ENCODE measurements at regions not wholly inside any gene's neighbourhood (a gene's known extent, or its start where the extent isn't known, plus 50 kb on each side); places are given as distances from the start of the nearest gene placed in this dataset.

DNA sequence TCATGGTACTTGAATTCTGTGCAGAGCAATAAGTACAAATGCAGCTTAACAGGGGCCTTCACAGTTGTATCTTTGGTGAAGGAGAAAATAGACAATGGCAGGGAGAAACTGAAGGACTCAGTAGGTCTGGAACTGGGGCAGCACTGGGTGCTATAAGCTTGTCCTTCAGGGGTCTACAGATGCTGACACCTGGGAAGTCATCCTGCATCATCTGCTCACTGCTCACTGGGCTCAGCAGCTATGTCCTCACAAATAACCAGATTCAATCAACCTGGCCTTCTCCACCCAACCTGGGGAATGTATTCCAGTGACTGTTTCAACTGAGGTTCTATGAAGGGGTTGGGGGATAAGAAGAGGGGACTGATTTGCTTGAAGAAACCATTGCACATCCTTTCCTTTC, 117.0 kb downstream of the ZNF280B start:
- no peak for TF ChIP-seq PPARA (CRISPR knock-in tag; IDR thresholded peaks at IDR 0.05; ENCODE audit: borderline replicate concordance)
- TF ChIP-seq CSRNP3 (CRISPR knock-in tag; IDR thresholded peaks at IDR 0.05), result no peak
- TF ChIP-seq ZNF70 (CRISPR knock-in tag; IDR thresholded peaks at IDR 0.05), result no peak
- no peak for ATAC-seq

GRCh38 chr22:22392131-22392530, 116.4 kb downstream of the ZNF280B start:
- ATAC-seq, result no peak
- TF ChIP-seq CREB5 (CRISPR knock-in tag; IDR thresholded peaks at IDR 0.05; ENCODE audit: low read depth) (no peak), ARNTL (CRISPR knock-in tag; IDR thresholded peaks at IDR 0.05; ENCODE audit: borderline replicate concordance, low read depth) (no peak), ZFP3 (CRISPR knock-in tag; IDR thresholded peaks at IDR 0.05) (no peak), TOX (CRISPR knock-in tag; IDR thresholded peaks at IDR 0.05; ENCODE audit: borderline replicate concordance) (no peak)
- TF ChIP-seq, protein P1, sequence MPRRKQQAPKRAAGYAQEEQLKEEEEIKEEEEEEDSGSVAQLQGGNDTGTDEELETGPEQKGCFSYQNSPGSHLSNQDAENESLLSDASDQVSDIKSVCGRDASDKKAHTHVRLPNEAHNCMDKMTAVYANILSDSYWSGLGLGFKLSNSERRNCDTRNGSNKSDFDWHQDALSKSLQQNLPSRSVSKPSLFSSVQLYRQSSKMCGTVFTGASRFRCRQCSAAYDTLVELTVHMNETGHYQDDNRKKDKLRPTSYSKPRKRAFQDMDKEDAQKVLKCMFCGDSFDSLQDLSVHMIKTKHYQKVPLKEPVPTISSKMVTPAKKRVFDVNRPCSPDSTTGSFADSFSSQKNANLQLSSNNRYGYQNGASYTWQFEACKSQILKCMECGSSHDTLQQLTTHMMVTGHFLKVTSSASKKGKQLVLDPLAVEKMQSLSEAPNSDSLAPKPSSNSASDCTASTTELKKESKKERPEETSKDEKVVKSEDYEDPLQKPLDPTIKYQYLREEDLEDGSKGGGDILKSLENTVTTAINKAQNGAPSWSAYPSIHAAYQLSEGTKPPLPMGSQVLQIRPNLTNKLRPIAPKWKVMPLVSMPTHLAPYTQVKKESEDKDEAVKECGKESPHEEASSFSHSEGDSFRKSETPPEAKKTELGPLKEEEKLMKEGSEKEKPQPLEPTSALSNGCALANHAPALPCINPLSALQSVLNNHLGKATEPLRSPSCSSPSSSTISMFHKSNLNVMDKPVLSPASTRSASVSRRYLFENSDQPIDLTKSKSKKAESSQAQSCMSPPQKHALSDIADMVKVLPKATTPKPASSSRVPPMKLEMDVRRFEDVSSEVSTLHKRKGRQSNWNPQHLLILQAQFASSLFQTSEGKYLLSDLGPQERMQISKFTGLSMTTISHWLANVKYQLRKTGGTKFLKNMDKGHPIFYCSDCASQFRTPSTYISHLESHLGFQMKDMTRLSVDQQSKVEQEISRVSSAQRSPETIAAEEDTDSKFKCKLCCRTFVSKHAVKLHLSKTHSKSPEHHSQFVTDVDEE (CRISPR knock-in tag; IDR thresholded peaks at IDR 0.05), result no peak

GRCh38 chr22:22394591-22394990, 114.0 kb downstream of the ZNF280B start:
- ATAC-seq, result no peak

GRCh38 chr22:22395245-22395644, 113.3 kb downstream of the ZNF280B start:
- TF ChIP-seq OSR1 (CRISPR knock-in tag; IDR thresholded peaks at IDR 0.05), result no peak
- TF ChIP-seq, protein P1 (CRISPR knock-in tag; IDR thresholded peaks at IDR 0.05), result no peak
- TF ChIP-seq PPARA (CRISPR knock-in tag; IDR thresholded peaks at IDR 0.05; ENCODE audit: borderline replicate concordance), result no peak
- TF ChIP-seq PATZ1 (CRISPR knock-in tag; IDR thresholded peaks at IDR 0.05; ENCODE audit: borderline replicate concordance), result no peak
- TF ChIP-seq ARNTL (CRISPR knock-in tag; IDR thresholded peaks at IDR 0.05; ENCODE audit: borderline replicate concordance, low read depth), result no peak
- no peak for TF ChIP-seq BACH2 (CRISPR knock-in tag; IDR thresholded peaks at IDR 0.05; ENCODE audit: borderline replicate concordance)
- no peak for TF ChIP-seq ZNF70 (CRISPR knock-in tag; IDR thresholded peaks at IDR 0.05)
- TF ChIP-seq RARB (CRISPR knock-in tag; IDR thresholded peaks at IDR 0.05), result no peak
- TF ChIP-seq SNAI2 (CRISPR knock-in tag; IDR thresholded peaks at IDR 0.05), result no peak
- TF ChIP-seq ESRRG (CRISPR knock-in tag; IDR thresholded peaks at IDR 0.05), result no peak
- TF ChIP-seq CREB5 (CRISPR knock-in tag; IDR thresholded peaks at IDR 0.05; ENCODE audit: low read depth), result no peak
- TF ChIP-seq ZFP30 (CRISPR knock-in tag; IDR thresholded peaks at IDR 0.05), result no peak
- no peak for TF ChIP-seq CSDC2 (CRISPR knock-in tag; IDR thresholded peaks at IDR 0.05)
- no peak for TF ChIP-seq ZNF565 (CRISPR knock-in tag; conservative IDR thresholded peaks at IDR 0.05; ENCODE audit: low read depth)
- TF ChIP-seq ISL1 (CRISPR knock-in tag; IDR thresholded peaks at IDR 0.05), result no peak
- no peak for TF ChIP-seq TCF4 (CRISPR knock-in tag; IDR thresholded peaks at IDR 0.05; ENCODE audit: borderline replicate concordance)
- TF ChIP-seq ZC3H10 (CRISPR knock-in tag; IDR thresholded peaks at IDR 0.05), result no peak

More at GRCh38 chr22:22394591-22394990, 114.0 kb downstream of the ZNF280B start:
- TF ChIP-seq SNAI2 (CRISPR knock-in tag; IDR thresholded peaks at IDR 0.05) (no peak), ISL1 (CRISPR knock-in tag; IDR thresholded peaks at IDR 0.05) (no peak), RARB (CRISPR knock-in tag; IDR thresholded peaks at IDR 0.05) (no peak), PPARA (CRISPR knock-in tag; IDR thresholded peaks at IDR 0.05; ENCODE audit: borderline replicate concordance) (no peak), TCF4 (CRISPR knock-in tag; IDR thresholded peaks at IDR 0.05; ENCODE audit: borderline replicate concordance) (no peak), ZNF565 (CRISPR knock-in tag; conservative IDR thresholded peaks at IDR 0.05; ENCODE audit: low read depth) (no peak)

More at GRCh38 chr22:22395245-22395644, 113.3 kb downstream of the ZNF280B start:
- ATAC-seq, result no peak
